Transverse colon (tissue), 3 donors: ENCODE measurements at regions not wholly inside any gene's neighbourhood (a gene's known extent, or its start where the extent isn't known, plus 50 kb on each side); places are given as distances from the start of the nearest gene placed in this dataset.

ENCODE experiments used
- CTCF ChIP-seq, 5 experiments: fragments of 200-600 bp in 3 of 5; fragments of 450-650 bp in 2 of 5; sonication (generic) in 3 of 5; IDR thresholded peaks; 1 replicate in 2 of 5; 2 replicates in 3 of 5; pipeline ENCODE4 v1.5.1; 2016 to 2017; ENCODE audit warnings: antibody characterized with exemption in 5 of 5, inconsistent platforms in 3 of 5, mild to moderate bottlenecking in 2 of 5, moderate library complexity in 1 of 5
- POLR2A ChIP-seq: fragments of 450-650 bp; IDR thresholded peaks from one replicate; pipeline ENCODE4 v1.6.1; 2016; ENCODE audit warnings: antibody characterized with exemption, mild to moderate bottlenecking, moderate library complexity

- TF ChIP-seq POLR2A, result no peak
- TF ChIP-seq CTCF (IDR thresholded peaks at IDR 0.05), result no peak
These were observed 516.6 kb upstream of the CLINT1 start for GRCh38 chr5:158375531-158375930.
